Fibroblast of the aortic adventitia (primary cell): ENCODE measurements at regions not wholly inside any gene's neighbourhood (a gene's known extent, or its start where the extent isn't known, plus 50 kb on each side); places are given as distances from the start of the nearest gene placed in this dataset.

Source experiments
- DNase-seq: peaks from one replicate; pipeline ENCODE4 v3.0.0-alpha.2; 2010; ENCODE audit warnings: low read depth
- H3K4me3 ChIP-seq: 2 replicates; pipeline ENCODE4 v1.5.1; 2011; ENCODE audit warnings: low read depth, mild to moderate bottlenecking, control low read depth, low read length, moderate library complexity
- TF ChIP-seq, protein P1 (sequence below): IDR thresholded peaks from 2 replicates; pipeline ENCODE4 v1.5.1; 2011; ENCODE audit warnings: mild to moderate bottlenecking, low read length, control low read depth, inconsistent platforms; ENCODE audit not compliant: insufficient read depth

DNA sequence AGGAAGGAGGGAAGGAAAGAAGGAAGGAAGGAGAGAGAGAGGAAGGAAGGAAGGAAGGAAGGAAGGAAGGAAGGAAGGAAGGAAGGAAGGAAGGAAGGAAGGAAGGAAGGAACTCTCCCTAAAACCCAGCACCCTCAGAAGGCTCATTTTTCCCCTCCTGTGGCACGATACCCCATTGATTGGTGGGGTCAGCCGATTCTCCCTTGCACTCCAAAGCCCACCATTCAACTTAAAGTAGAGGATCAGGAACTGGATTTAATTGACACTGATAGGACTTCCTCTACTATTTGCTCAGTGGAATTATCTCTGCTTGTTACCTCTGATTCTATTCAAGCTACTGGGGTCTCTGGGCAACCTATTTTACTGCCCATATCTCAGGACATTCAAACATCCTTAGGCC, 199.2 kb upstream of the MAOA start:
- DNase-seq, result no peak
- H3K4me3 ChIP-seq, result no peak overlapping the region
- TF ChIP-seq, protein P1, sequence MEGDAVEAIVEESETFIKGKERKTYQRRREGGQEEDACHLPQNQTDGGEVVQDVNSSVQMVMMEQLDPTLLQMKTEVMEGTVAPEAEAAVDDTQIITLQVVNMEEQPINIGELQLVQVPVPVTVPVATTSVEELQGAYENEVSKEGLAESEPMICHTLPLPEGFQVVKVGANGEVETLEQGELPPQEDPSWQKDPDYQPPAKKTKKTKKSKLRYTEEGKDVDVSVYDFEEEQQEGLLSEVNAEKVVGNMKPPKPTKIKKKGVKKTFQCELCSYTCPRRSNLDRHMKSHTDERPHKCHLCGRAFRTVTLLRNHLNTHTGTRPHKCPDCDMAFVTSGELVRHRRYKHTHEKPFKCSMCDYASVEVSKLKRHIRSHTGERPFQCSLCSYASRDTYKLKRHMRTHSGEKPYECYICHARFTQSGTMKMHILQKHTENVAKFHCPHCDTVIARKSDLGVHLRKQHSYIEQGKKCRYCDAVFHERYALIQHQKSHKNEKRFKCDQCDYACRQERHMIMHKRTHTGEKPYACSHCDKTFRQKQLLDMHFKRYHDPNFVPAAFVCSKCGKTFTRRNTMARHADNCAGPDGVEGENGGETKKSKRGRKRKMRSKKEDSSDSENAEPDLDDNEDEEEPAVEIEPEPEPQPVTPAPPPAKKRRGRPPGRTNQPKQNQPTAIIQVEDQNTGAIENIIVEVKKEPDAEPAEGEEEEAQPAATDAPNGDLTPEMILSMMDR, result no peak

DNA sequence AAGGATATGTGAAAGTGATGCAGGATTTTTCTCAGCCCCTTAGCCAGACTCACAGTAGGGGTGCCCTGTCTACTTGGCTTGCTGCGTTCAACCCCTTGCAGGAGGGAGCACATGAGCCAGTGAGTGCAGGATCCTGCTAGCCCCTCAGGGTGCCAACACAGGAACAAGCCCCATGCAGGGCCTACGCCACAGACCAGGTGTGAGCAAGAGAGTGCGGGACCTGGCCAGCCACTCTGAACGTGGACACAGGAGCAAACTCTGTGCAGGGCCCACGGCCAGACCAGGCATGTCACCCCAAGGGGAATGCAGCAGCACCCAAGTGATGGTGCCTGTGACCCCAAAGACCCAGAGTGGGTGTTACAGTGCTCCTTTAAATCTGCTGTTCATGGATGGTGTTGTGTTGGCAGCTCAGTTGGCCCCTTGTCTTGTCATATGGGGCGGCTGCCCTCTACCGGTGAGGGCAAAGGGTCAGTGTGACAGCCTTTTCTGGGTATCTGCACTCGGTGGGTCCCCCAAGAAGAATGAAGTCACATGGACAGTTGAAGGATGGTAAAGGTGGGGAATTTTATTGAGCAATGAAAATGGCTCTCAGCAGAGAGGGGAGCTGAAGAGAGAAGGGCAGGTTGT, 188.4 kb upstream of the MAOA start:
- TF ChIP-seq, protein P1, result no peak
- DNase-seq, result no peak
- H3K4me3 ChIP-seq, result no peak overlapping the region

DNA sequence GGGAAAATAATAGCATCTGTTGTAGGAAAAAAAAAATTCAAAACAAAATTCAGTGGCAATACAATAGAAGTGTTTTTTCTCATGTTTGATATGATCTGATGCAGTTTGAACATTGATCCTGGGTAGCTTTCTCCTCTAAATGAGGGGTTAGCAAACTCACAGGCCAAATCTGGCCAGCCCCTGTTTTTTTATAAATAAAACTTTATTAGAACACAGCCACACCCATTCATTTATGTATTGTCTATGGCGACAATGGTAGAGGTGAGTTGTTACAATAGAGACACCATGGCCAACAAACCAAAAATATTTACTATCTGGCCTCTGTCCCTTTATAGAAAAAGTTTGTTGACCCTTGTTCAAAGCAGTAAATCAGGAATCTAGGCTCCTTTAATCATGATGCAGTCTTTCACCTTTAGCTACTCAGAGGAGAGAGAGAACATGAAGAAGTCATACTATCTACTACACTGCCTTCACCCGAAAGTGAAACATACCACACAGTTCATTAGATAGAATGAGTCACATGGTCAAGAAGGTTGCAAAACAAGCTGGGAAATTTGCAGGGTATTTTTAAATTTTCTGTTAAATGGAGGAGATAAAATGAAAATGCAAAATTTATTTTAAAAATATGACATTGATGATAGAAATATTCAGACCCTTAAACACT, 186.6 kb upstream of the MAOA start:
- H3K4me3 ChIP-seq, result no peak overlapping the region
- TF ChIP-seq, protein P1, result no peak
- no peak for DNase-seq

DNA sequence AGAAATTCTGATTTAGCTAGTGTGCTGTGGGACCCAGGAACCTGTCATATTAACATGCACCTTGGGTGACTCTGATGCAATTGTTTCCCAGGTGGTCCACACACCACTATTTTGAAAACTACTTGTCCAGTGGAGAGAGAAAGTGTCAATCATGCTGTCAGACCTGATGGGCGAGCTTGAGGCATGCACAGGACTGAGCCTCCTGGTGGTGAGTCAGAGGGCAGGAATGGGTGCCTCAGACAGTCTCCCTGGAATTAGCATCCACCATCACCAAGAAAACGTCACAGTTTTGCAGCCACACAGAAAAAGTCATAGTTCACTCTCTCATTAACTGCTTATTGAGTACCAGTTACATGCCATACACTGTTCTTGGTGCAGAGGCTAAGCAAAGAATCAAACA, 181.8 kb upstream of the MAOA start:
- no peak overlapping the region for H3K4me3 ChIP-seq
- TF ChIP-seq, protein P1, result no peak
- no peak for DNase-seq

DNA sequence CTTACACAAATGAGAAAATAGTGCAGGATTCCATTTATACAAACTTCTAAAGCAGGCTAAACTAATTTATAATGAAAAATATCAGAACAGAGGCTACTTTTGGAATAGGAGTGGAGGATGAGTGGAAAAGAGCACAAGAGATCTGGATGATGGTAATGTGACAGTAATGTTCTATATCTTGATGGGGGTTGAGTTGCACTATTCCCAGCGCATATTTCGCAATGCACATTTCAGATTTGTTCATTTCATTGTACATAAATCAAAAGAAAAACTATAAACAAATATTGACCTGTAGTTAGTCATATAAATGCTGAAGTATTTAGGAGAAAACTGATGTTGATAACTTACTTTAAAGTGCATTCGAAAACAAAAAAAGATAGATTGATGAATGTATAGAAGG, 177.0 kb upstream of the MAOA start:
- TF ChIP-seq, protein P1, result no peak
- no peak overlapping the region for H3K4me3 ChIP-seq
- DNase-seq, result no peak

DNA sequence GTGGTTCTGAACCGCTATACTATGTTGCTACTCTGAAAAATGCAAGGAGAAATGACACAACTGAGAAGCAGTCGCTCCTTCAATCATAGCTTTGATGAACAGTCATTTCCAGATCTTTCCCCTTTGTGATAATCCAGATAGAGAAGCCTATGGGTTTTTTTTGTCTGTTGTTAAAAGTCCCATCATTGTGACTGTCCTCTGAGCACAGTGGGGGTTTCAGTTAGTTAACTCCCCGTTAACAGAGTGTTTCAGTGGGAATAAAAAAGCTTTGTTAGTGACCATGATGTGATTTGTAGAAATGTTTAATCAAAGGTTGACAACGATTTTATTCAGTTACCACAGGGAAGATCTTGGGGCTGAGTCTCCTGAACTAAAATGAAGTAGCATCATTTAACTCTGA, 176.2 kb upstream of the MAOA start:
- TF ChIP-seq, protein P1, result no peak
- no peak overlapping the region for H3K4me3 ChIP-seq
- DNase-seq, result no peak
